GM12878 (cell line): ENCODE measurements at regions not wholly inside any gene's neighbourhood (a gene's known extent, or its start where the extent isn't known, plus 50 kb on each side); places are given as distances from the start of the nearest gene placed in this dataset.

Source experiments
- BACH1 ChIP-seq: fragments of 450-650 bp; IDR thresholded peaks from 2 replicates; pipeline ENCODE4 v1.6.1; 2017; ENCODE audit warnings: mild to moderate bottlenecking, borderline replicate concordance
- HDGF ChIP-seq: fragments of 450-650 bp; IDR thresholded peaks from 2 replicates; pipeline ENCODE4 v1.6.1; 2016; ENCODE audit warnings: antibody characterized with exemption
- JUNB ChIP-seq: IDR thresholded peaks from 2 replicates; pipeline ENCODE4 v1.6.1; 2016; ENCODE audit warnings: antibody characterized with exemption, mild to moderate bottlenecking
- MXI1 ChIP-seq: fragments of 150-350 bp; IDR thresholded peaks from 2 replicates; pipeline ENCODE4 v1.6.1; 2011; ENCODE audit warnings: low read depth, mild to moderate bottlenecking, inconsistent platforms, low read length, improper control_type of control experiment
- PAX8 ChIP-seq: fragments of 450-650 bp; IDR thresholded peaks from 2 replicates; pipeline ENCODE4 v1.6.1; 2017; ENCODE audit warnings: mild to moderate bottlenecking, moderate library complexity
- POLR2A ChIP-seq: IDR thresholded peaks from 2 replicates; pipeline ENCODE4 v1.6.1; 2011; ENCODE audit warnings: low read depth, mild to moderate bottlenecking, low read length
- RFX5 ChIP-seq: IDR thresholded peaks from 2 replicates; pipeline ENCODE4 v1.6.1; 2011; ENCODE audit warnings: low read depth, low read length, improper control_type of control experiment
- ZNF217 ChIP-seq: fragments of 450-650 bp; IDR thresholded peaks from 2 replicates; pipeline ENCODE4 v1.6.1; 2017; ENCODE audit warnings: antibody characterized with exemption, mild to moderate bottlenecking
- ZNF24 ChIP-seq: fragments of 450-650 bp; IDR thresholded peaks from 2 replicates; pipeline ENCODE4 v1.6.1; 2017; ENCODE audit warnings: antibody characterized with exemption, mild to moderate bottlenecking
- TF ChIP-seq, protein P1 (sequence below): IDR thresholded peaks from 2 replicates; pipeline ENCODE4 v1.6.1; 2011; ENCODE audit warnings: low read depth, low read length, improper control_type of control experiment, borderline replicate concordance
- TF ChIP-seq, protein P2 (sequence below), 3 experiments: IDR thresholded peaks in 2 of 3; conservative IDR thresholded peaks in 1 of 3; 2 replicates each; pipeline ENCODE4 v1.5.1; 2011; ENCODE audit warnings: low read depth in 3 of 3, low read length in 3 of 3, mild to moderate bottlenecking in 3 of 3, control low read depth in 2 of 3, moderate library complexity in 2 of 3, inconsistent platforms in 1 of 3, mixed read lengths in 1 of 3; ENCODE audit not compliant: control insufficient read depth in 2 of 3, insufficient read depth in 1 of 3; ENCODE audit errors: extremely low read depth in 1 of 3
- TF ChIP-seq, protein P3 (sequence below): IDR thresholded peaks from 2 replicates; pipeline ENCODE4 v1.6.1; 2011; ENCODE audit warnings: borderline replicate concordance, low read depth, mild to moderate bottlenecking, moderate library complexity, mixed read lengths, low read length; ENCODE audit not compliant: insufficient read depth; ENCODE audit errors: extremely low read length

DNA sequence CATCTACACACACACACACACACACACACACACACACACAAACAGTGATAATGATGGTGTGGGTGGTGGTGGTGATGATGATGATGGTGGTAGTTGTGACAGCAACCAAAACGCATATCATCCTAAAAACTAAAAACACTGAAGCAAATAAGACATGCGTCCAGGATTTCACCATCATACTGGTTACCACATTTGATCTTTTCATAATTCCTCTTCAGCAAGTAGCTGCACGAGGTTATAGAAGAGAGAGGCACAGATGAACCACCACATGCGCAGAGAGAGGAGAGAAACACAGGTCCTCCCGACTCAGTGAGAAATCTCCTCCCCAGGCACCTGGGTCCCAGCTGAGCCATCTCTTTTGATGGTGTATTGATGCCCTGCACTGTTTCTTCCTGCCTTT lies 393.3 kb downstream of the METTL4 start:
- TF ChIP-seq PAX8 (no peak), ZNF217 (no peak), HDGF (no peak), ZNF24 (no peak), BACH1 (no peak), POLR2A (no peak), MXI1 (no peak), JUNB (no peak), RFX5 (no peak)
- TF ChIP-seq, protein P1, sequence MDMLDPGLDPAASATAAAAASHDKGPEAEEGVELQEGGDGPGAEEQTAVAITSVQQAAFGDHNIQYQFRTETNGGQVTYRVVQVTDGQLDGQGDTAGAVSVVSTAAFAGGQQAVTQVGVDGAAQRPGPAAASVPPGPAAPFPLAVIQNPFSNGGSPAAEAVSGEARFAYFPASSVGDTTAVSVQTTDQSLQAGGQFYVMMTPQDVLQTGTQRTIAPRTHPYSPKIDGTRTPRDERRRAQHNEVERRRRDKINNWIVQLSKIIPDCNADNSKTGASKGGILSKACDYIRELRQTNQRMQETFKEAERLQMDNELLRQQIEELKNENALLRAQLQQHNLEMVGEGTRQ, result no peak
- TF ChIP-seq, protein P2, sequence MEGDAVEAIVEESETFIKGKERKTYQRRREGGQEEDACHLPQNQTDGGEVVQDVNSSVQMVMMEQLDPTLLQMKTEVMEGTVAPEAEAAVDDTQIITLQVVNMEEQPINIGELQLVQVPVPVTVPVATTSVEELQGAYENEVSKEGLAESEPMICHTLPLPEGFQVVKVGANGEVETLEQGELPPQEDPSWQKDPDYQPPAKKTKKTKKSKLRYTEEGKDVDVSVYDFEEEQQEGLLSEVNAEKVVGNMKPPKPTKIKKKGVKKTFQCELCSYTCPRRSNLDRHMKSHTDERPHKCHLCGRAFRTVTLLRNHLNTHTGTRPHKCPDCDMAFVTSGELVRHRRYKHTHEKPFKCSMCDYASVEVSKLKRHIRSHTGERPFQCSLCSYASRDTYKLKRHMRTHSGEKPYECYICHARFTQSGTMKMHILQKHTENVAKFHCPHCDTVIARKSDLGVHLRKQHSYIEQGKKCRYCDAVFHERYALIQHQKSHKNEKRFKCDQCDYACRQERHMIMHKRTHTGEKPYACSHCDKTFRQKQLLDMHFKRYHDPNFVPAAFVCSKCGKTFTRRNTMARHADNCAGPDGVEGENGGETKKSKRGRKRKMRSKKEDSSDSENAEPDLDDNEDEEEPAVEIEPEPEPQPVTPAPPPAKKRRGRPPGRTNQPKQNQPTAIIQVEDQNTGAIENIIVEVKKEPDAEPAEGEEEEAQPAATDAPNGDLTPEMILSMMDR (IDR thresholded peaks at IDR 0.05 in 2 of 3, conservative IDR thresholded peaks at IDR 0.05 in 1 of 3; ENCODE audit: control insufficient read depth in 2 of 3, extremely low read depth in 1 of 3, insufficient read depth in 1 of 3, low read depth in 3 of 3, low read length in 3 of 3), result no peak
- TF ChIP-seq, protein P3, sequence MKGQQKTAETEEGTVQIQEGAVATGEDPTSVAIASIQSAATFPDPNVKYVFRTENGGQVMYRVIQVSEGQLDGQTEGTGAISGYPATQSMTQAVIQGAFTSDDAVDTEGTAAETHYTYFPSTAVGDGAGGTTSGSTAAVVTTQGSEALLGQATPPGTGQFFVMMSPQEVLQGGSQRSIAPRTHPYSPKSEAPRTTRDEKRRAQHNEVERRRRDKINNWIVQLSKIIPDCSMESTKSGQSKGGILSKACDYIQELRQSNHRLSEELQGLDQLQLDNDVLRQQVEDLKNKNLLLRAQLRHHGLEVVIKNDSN, result no peak
